Kasumi-1 (cell line): ENCODE measurements at regions not wholly inside any gene's neighbourhood (a gene's known extent, or its start where the extent isn't known, plus 50 kb on each side); places are given as distances from the start of the nearest gene placed in this dataset.
"Not testable (repeated sequence)": the region's sequence is repeated elsewhere in the genome, so short reads cannot be mapped to it uniquely, and the experiment has no call there.

Experiments
- DNase-seq, 2 experiments: peaks; one replicate each; lab custom pipeline; 2025; lab: John Stamatoyannopoulos, UW

- DNase-seq, result no peak
Observed at GRCh38 chr10:16234916-16235315, 201.9 kb upstream of the PTER start.

GRCh38 chr10:16242446-16242845, 194.4 kb upstream of the PTER start:
- no peak for DNase-seq

GRCh38 chr10:16242859-16243613, 193.8 kb upstream of the PTER start:
- DNase-seq, result no peak

- not testable (repeated sequence) for DNase-seq
Observed at GRCh38 chr10:16250136-16250535, 186.7 kb upstream of the PTER start.

- no peak for DNase-seq
Observed at GRCh38 chr10:16256336-16256735, 180.5 kb upstream of the PTER start.

GRCh38 chr10:16258291-16259040, 178.3 kb upstream of the PTER start:
- no peak for DNase-seq

- no peak for DNase-seq
Observed at GRCh38 chr10:16259726-16260125, 177.1 kb upstream of the PTER start.

GRCh38 chr10:16260388-16260787, 176.4 kb upstream of the PTER start:
- no peak for DNase-seq

GRCh38 chr10:16271571-16271970, 165.2 kb upstream of the PTER start:
- no peak for DNase-seq

- DNase-seq, result no peak
Observed at GRCh38 chr10:16274911-16275310, 161.9 kb upstream of the PTER start.

- no peak for DNase-seq
Observed at GRCh38 chr10:16280595-16280994, 156.2 kb upstream of the PTER start.

- no peak for DNase-seq
Observed at GRCh38 chr10:16292366-16292765, 144.4 kb upstream of the PTER start.

GRCh38 chr10:16297069-16297468, 139.7 kb upstream of the PTER start:
- DNase-seq, result no peak

- no peak for DNase-seq
Observed at GRCh38 chr10:16297642-16298041, 139.2 kb upstream of the PTER start.

GRCh38 chr10:16304311-16304710, 132.5 kb upstream of the PTER start:
- DNase-seq, result no peak

GRCh38 chr10:16310440-16310839, 126.4 kb upstream of the PTER start:
- DNase-seq, result no peak

- no peak for DNase-seq
Observed at GRCh38 chr10:16314259-16314658, 122.6 kb upstream of the PTER start.

GRCh38 chr10:16316733-16317390, 119.9 kb upstream of the PTER start:
- no peak for DNase-seq

GRCh38 chr10:16341637-16342036, 95.2 kb upstream of the PTER start:
- no peak for DNase-seq

- DNase-seq, result no peak
Observed at GRCh38 chr10:16348891-16349290, 87.9 kb upstream of the PTER start.

- DNase-seq, result no peak
Observed at GRCh38 chr10:16352146-16352545, 84.7 kb upstream of the PTER start.

- no peak for DNase-seq
Observed at GRCh38 chr10:16360001-16360400, 76.8 kb upstream of the PTER start.

- DNase-seq, result no peak
Observed at GRCh38 chr10:16360425-16360824, 76.4 kb upstream of the PTER start.
